MV-4-11 (cell line): ENCODE measurements at regions not wholly inside any gene's neighbourhood (a gene's known extent, or its start where the extent isn't known, plus 50 kb on each side); places are given as distances from the start of the nearest gene placed in this dataset.
A peak's percentile ranks its signal among the peaks of the same experiment; 100 is the strongest.

Source experiments
- DNase-seq: peaks from one replicate; lab custom pipeline; 2025; lab: John Stamatoyannopoulos, UW

- DNase-seq, result peak; percentile 18
Observed at GRCh38 chr5:120405923-120406322, 58.2 kb upstream of the PRR16 start.

- no peak for DNase-seq
Observed at GRCh38 chr5:120413686-120414085, 50.4 kb upstream of the PRR16 start.
